BJ (cell line): ENCODE measurements at regions not wholly inside any gene's neighbourhood (a gene's known extent, or its start where the extent isn't known, plus 50 kb on each side); places are given as distances from the start of the nearest gene placed in this dataset.

Experiments used
- CTCF ChIA-PET: fragments of 350-600 bp; formaldehyde crosslinking; extraction: SDS; loops from one replicate; lab custom pipeline; 2021; ENCODE audit warnings: antibody characterized with exemption, inconsistent platforms; lab: Yijun Ruan, JAX
- POLR2A ChIA-PET: fragments of 300-600 bp; sonication (Branson Sonifier 250); formaldehyde crosslinking; extraction: SDS; loops from one replicate; lab custom pipeline; 2021; ENCODE audit warnings: antibody characterized with exemption; lab: Charles Lee
- DNase-seq: peaks from one replicate; pipeline ENCODE4 v3.0.0-alpha.2; 2011; ENCODE audit warnings: low read depth
- H3K27me3 ChIP-seq: 2 replicates; pipeline ENCODE4 v1.6.0; 2011; ENCODE audit warnings: low read length; ENCODE audit not compliant: control insufficient read depth, insufficient read depth
- H3K36me3 ChIP-seq: 2 replicates; pipeline ENCODE4 v1.5.1; 2011; ENCODE audit warnings: low read length; ENCODE audit not compliant: control insufficient read depth, insufficient read depth
- H3K4me3 ChIP-seq: 2 replicates; pipeline ENCODE4 v1.5.1; 2011; ENCODE audit warnings: low read depth, mild to moderate bottlenecking, control low read depth, low read length
- CTCF ChIP-seq: IDR thresholded peaks from 2 replicates; pipeline ENCODE4 v1.5.1; 2011; ENCODE audit warnings: low read depth, mild to moderate bottlenecking, control low read depth, inconsistent platforms, low read length, moderate library complexity; ENCODE audit not compliant: insufficient read depth

DNA sequence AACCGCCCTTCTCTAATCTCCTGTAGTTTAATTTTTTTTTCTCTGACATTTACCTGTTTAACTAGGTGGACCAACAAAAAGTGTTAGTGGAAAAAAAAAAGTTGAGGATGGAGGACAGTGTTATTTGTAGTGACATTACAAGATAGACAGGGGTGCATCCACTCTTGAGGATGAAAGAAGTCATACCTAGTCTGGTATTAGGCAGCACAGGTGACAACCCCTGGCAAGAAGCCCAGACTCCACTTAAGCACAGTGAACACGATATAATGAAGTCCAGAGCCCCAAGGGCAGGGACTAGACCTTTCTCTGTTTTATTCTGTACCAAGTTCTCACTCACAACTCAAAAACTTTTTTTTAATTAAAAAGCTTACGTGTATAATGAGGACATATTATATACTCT lies 268.4 kb downstream of the GPR37 start:
- no peak for DNase-seq
- CTCF ChIA-PET = no interaction called here
- no peak for TF ChIP-seq CTCF
- Histone ChIP-seq H3K27me3 (no peaks in the 10 kb centered on the region), H3K4me3 (no peak overlapping the region), H3K36me3 (no peaks in the 10 kb centered on the region)
- POLR2A ChIA-PET = no interaction called here

- no peak for TF ChIP-seq CTCF
- H3K27me3 ChIP-seq = no peaks in the 10 kb centered on the region
- ChIA-PET POLR2A (no interaction called here), CTCF (no interaction called here)
- DNase-seq = no peak
- H3K36me3 ChIP-seq = no peaks in the 10 kb centered on the region
- no peak overlapping the region for H3K4me3 ChIP-seq
Measured at GRCh38 chr7:124489925-124490324, 275.7 kb downstream of the GPR37 start.

GRCh38 chr7:124489082-124489819 lies 276.3 kb downstream of the GPR37 start:
- no peak for TF ChIP-seq CTCF
- H3K4me3 ChIP-seq = no peak overlapping the region
- ChIA-PET CTCF (no interaction called here), POLR2A (no interaction called here)
- no peaks in the 10 kb centered on the region for H3K36me3 ChIP-seq
- H3K27me3 ChIP-seq = no peaks in the 10 kb centered on the region
- no peak for DNase-seq

- Histone ChIP-seq H3K36me3 (no peaks in the 10 kb centered on the region), H3K27me3 (no peaks in the 10 kb centered on the region), H3K4me3 (no peak overlapping the region)
- TF ChIP-seq CTCF = no peak
- ChIA-PET CTCF (no interaction called here), POLR2A (no interaction called here)
- DNase-seq = no peak
Measured at GRCh38 chr7:124482229-124482628, 283.4 kb downstream of the GPR37 start.

GRCh38 chr7:124480821-124481290 lies 284.7 kb downstream of the GPR37 start:
- DNase-seq = no peak
- ChIA-PET POLR2A (no interaction called here), CTCF (no interaction called here)
- Histone ChIP-seq H3K36me3 (no peaks in the 10 kb centered on the region), H3K4me3 (no peak overlapping the region), H3K27me3 (no peaks in the 10 kb centered on the region)
- no peak for TF ChIP-seq CTCF
